ENCODE measurements at regions not wholly inside any gene's neighbourhood (a gene's known extent, or its start where the extent isn't known, plus 50 kb on each side); places are given as distances from the start of the nearest gene placed in this dataset.
"Not testable (repeated sequence)": the region's sequence is repeated elsewhere in the genome, so short reads cannot be mapped to it uniquely, and the experiment has no call there.

DNA sequence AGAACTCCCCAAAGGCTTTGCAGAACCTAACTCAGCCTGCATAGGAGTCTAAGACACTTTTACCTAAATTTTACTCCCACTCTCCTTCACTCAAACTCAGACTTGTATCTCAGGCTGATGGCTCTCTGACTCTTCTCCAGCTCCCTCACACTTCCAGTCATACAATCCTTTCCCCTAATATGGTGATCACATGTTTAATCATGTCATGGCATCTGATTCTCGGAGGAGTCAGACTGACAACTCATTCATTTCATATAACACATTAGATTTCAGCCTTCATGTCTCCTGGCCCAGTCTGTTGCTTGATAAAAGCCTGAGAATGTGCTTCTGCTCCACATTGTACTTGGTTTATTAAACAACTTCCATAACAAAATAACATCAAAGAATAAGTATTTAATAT lies 1503.9 kb upstream of the TENM4 start:
- H3K36me3 ChIP-seq (ENCODE audit: control insufficient read depth, insufficient read depth, low read length) = no peaks in the 10 kb centered on the region
- no peaks in the 10 kb centered on the region for H3K4me1 ChIP-seq (ENCODE audit: control insufficient read depth, insufficient read depth, low read length)
- H3K27me3 ChIP-seq (ENCODE audit: control insufficient read depth, insufficient read depth, low read length) = no peaks in the 10 kb centered on the region
- H3K9ac ChIP-seq (ENCODE audit: low read length) = no peak overlapping the region
- H3K4me3 ChIP-seq (ENCODE audit: low read length) = no peak overlapping the region
- no peaks in the 10 kb centered on the region for H3K9me3 ChIP-seq (ENCODE audit: control insufficient read depth, low read length)

GRCh38 chr11:80943226-80943625 lies 1502.4 kb upstream of the TENM4 start:
- Histone ChIP-seq H3K27me3 (ENCODE audit: control insufficient read depth, insufficient read depth, low read length) (no peaks in the 10 kb centered on the region), H3K4me3 (ENCODE audit: low read length) (no peak overlapping the region), H3K4me1 (ENCODE audit: control insufficient read depth, insufficient read depth, low read length) (no peaks in the 10 kb centered on the region), H3K9ac (ENCODE audit: low read length) (no peak overlapping the region), H3K36me3 (ENCODE audit: control insufficient read depth, insufficient read depth, low read length) (no peaks in the 10 kb centered on the region), H3K9me3 (ENCODE audit: control insufficient read depth, low read length) (no peaks in the 10 kb centered on the region)

DNA sequence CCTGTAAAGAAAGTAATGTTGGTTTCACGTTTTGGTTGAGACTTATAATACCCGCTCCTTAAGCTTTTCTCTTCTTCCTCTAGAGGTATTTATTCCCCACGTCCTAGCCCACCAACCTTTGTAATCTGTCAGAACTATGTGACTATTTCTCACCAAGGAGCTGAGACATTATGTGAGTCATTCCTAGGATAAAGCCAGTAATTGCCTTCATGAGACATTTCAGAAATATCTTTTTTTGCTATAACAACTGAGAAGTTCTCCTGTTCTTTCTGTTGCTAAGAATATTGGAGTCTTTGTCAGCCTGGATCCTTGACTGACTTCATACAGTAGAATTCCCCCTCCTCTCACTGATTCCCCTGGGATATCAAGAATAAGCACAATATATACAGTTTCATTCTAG lies 1497.0 kb upstream of the TENM4 start:
- no peaks in the 10 kb centered on the region for H3K27me3 ChIP-seq (ENCODE audit: control insufficient read depth, insufficient read depth, low read length)
- H3K4me3 ChIP-seq (ENCODE audit: low read length) = no peak overlapping the region
- no peaks in the 10 kb centered on the region for H3K9me3 ChIP-seq (ENCODE audit: control insufficient read depth, low read length)
- no peaks in the 10 kb centered on the region for H3K4me1 ChIP-seq (ENCODE audit: control insufficient read depth, insufficient read depth, low read length)
- H3K36me3 ChIP-seq (ENCODE audit: control insufficient read depth, insufficient read depth, low read length) = no peaks in the 10 kb centered on the region
- H3K9ac ChIP-seq (ENCODE audit: low read length) = no peak overlapping the region

DNA sequence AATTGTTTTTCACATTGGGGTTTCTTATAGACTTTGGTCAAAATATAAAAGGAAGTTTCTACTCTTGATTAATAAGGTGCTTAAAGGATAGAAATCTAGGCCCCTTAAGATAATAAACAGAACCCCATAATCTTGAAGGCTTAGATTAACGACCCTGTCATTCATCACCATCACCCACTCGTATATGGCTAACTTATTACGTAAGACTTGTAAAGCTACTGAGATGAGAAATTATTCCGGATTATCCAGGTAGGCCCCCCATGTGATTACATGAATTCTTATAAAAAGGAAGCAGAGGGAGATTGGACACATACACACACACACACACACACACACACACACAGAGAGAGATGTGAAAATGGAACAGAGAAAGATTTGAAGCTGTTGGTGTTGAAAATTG lies 1489.2 kb upstream of the TENM4 start:
- Histone ChIP-seq H3K36me3 (ENCODE audit: control insufficient read depth, insufficient read depth, low read length) (no peaks in the 10 kb centered on the region), H3K9me3 (ENCODE audit: control insufficient read depth, low read length) (no peaks in the 10 kb centered on the region), H3K9ac (ENCODE audit: low read length) (no peak overlapping the region)

GRCh38 chr11:80929031-80929805 lies 1488.4 kb upstream of the TENM4 start:
- no peaks in the 10 kb centered on the region for H3K4me1 ChIP-seq (ENCODE audit: control insufficient read depth, insufficient read depth, low read length)
- H3K27me3 ChIP-seq (ENCODE audit: control insufficient read depth, insufficient read depth, low read length) = no peaks in the 10 kb centered on the region
- no peaks in the 10 kb centered on the region for H3K9me3 ChIP-seq (ENCODE audit: control insufficient read depth, low read length)
- no peaks in the 10 kb centered on the region for H3K36me3 ChIP-seq (ENCODE audit: control insufficient read depth, insufficient read depth, low read length)
- H3K9ac ChIP-seq (ENCODE audit: low read length) = no peak overlapping the region
- H3K4me3 ChIP-seq (ENCODE audit: low read length) = no peak overlapping the region

More for the DNA sequence above, 1489.2 kb upstream of the TENM4 start:
- H3K4me1 ChIP-seq (ENCODE audit: control insufficient read depth, insufficient read depth, low read length) = no peaks in the 10 kb centered on the region
- H3K4me3 ChIP-seq (ENCODE audit: low read length) = no peak overlapping the region
- H3K27me3 ChIP-seq (ENCODE audit: control insufficient read depth, insufficient read depth, low read length) = no peaks in the 10 kb centered on the region

DNA sequence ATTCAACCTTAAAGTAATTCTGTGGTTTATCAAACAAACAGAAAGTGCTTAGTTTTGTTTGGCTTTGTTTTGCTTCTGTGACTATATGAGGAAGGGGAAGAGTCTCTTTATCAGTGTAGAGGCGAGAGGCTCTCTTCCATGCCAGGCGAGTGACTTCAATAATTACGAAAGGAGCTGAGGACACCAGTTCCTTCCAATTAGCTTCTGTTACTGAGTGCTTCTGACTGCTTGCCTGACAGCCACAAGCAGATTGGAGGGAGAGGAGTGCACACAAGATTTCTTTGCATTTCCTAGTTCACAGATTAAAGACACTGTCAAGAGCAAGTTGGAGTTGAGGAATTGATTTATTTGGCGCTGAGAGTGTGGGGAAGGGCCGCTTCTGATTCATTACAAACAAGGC lies 1484.5 kb upstream of the TENM4 start:
- Histone ChIP-seq H3K36me3 (ENCODE audit: control insufficient read depth, insufficient read depth, low read length) (no peaks in the 10 kb centered on the region), H3K4me1 (ENCODE audit: control insufficient read depth, insufficient read depth, low read length) (no peaks in the 10 kb centered on the region), H3K9ac (ENCODE audit: low read length) (no peak overlapping the region), H3K9me3 (ENCODE audit: control insufficient read depth, low read length) (no peaks in the 10 kb centered on the region), H3K4me3 (ENCODE audit: low read length) (no peak overlapping the region), H3K27me3 (ENCODE audit: control insufficient read depth, insufficient read depth, low read length) (no peaks in the 10 kb centered on the region)

DNA sequence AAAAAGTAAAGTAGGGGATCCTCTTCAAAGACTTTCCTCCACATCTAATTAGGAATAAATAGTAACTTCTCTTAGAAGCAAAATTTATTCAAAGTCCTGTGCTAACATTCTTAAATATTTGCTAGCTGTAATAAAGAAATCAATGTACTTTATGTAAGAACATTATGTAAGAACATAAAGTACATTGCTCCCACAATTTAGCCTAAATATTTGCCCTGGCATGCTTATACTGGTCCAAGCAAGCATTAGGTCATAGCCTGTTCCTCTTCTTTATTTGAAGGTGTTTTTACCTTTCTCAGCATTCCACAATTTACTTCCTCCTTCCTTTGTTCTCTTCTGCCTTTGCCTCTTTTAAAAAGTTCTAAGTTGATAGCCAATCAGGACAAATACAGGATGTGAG lies 1480.5 kb upstream of the TENM4 start:
- not testable (repeated sequence) for H3K9me3 ChIP-seq (ENCODE audit: control insufficient read depth, low read length); H3K36me3 ChIP-seq (ENCODE audit: control insufficient read depth, insufficient read depth, low read length); H3K4me1 ChIP-seq (ENCODE audit: control insufficient read depth, insufficient read depth, low read length); H3K27me3 ChIP-seq (ENCODE audit: control insufficient read depth, insufficient read depth, low read length); H3K9ac ChIP-seq (ENCODE audit: low read length); H3K4me3 ChIP-seq (ENCODE audit: low read length)

- Histone ChIP-seq H3K9me3 (ENCODE audit: control insufficient read depth, low read length) (no peaks in the 10 kb centered on the region), H3K27me3 (ENCODE audit: control insufficient read depth, insufficient read depth, low read length) (no peaks in the 10 kb centered on the region), H3K4me1 (ENCODE audit: control insufficient read depth, insufficient read depth, low read length) (no peaks in the 10 kb centered on the region), H3K36me3 (ENCODE audit: control insufficient read depth, insufficient read depth, low read length) (no peaks in the 10 kb centered on the region), H3K4me3 (ENCODE audit: low read length) (no peak overlapping the region), H3K9ac (ENCODE audit: low read length) (no peak overlapping the region)
Observed at GRCh38 chr11:80916173-80916798, 1475.5 kb upstream of the TENM4 start.

DNA sequence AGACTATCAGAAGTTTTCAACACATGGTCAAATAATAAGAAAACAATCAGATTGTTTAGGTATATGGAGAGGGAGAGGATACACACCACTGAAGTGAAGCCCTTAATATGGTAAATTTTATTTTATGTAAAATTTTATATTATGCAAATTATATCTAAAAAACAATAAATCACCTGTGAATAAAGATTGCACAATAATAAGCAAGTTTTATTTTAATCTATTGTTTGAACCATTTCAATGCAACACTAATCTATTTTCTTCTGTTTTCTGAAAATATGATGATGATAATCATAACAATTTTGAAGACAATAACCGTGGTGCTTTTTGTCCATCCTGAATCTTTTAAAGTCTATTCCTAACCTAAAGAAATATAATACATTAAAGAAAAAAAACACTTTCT lies 1473.5 kb upstream of the TENM4 start:
- no peaks in the 10 kb centered on the region for H3K4me1 ChIP-seq (ENCODE audit: control insufficient read depth, insufficient read depth, low read length)
- no peaks in the 10 kb centered on the region for H3K9me3 ChIP-seq (ENCODE audit: control insufficient read depth, low read length)
- no peak overlapping the region for H3K9ac ChIP-seq (ENCODE audit: low read length)
- no peak overlapping the region for H3K4me3 ChIP-seq (ENCODE audit: low read length)
- H3K36me3 ChIP-seq (ENCODE audit: control insufficient read depth, insufficient read depth, low read length) = no peaks in the 10 kb centered on the region
- no peaks in the 10 kb centered on the region for H3K27me3 ChIP-seq (ENCODE audit: control insufficient read depth, insufficient read depth, low read length)

DNA sequence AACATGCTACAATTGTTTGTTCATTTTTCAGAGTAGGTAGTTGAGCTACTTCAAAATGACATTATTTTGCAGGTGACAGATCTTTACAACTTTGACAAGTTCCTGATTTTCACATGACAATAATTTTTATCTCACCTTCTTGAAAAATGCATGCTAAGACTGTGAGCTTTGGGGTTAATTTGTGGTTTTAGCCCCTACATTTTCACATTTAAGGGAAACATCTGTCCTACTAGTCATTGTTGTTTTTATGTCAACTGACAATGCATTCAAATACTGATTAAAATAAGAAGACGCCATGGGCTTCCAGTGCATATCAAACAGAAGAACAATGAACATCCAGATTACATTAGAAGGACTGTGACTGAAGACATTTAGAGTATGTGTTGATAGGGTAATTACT lies 1470.8 kb upstream of the TENM4 start:
- Histone ChIP-seq H3K27me3 (ENCODE audit: control insufficient read depth, insufficient read depth, low read length) (no peaks in the 10 kb centered on the region), H3K4me1 (ENCODE audit: control insufficient read depth, insufficient read depth, low read length) (no peaks in the 10 kb centered on the region), H3K4me3 (ENCODE audit: low read length) (no peak overlapping the region), H3K9ac (ENCODE audit: low read length) (no peak overlapping the region), H3K9me3 (ENCODE audit: control insufficient read depth, low read length) (no peaks in the 10 kb centered on the region), H3K36me3 (ENCODE audit: control insufficient read depth, insufficient read depth, low read length) (no peaks in the 10 kb centered on the region)

DNA sequence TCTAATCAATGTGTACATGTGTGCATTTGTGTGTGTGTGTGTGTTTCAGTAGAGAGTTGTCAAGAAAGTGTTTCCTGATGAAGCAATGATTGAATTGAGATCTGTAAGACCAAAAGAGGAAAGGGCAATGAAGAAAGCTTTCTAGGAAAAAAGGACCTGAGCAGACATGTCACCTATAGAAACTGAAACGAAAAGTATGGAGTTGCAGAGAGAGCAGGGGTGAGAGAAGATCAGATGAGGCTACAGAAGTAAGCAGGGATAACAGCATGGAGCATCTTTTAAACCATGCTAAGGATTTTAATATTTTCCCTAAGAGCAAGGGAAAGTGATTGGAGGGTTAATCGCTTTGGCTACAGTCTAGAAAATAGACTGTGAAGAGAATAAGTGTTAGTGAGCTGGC lies 1459.4 kb upstream of the TENM4 start:
- Histone ChIP-seq H3K4me3 (ENCODE audit: low read length) (no peak overlapping the region), H3K36me3 (ENCODE audit: control insufficient read depth, insufficient read depth, low read length) (no peaks in the 10 kb centered on the region), H3K9me3 (ENCODE audit: control insufficient read depth, low read length) (no peaks in the 10 kb centered on the region), H3K27me3 (ENCODE audit: control insufficient read depth, insufficient read depth, low read length) (no peaks in the 10 kb centered on the region), H3K4me1 (ENCODE audit: control insufficient read depth, insufficient read depth, low read length) (no peaks in the 10 kb centered on the region), H3K9ac (ENCODE audit: low read length) (no peak overlapping the region)

GRCh38 chr11:80899381-80899780 lies 1458.6 kb upstream of the TENM4 start:
- Histone ChIP-seq H3K4me1 (ENCODE audit: control insufficient read depth, insufficient read depth, low read length) (no peaks in the 10 kb centered on the region), H3K27me3 (ENCODE audit: control insufficient read depth, insufficient read depth, low read length) (no peaks in the 10 kb centered on the region), H3K9me3 (ENCODE audit: control insufficient read depth, low read length) (no peaks in the 10 kb centered on the region), H3K4me3 (ENCODE audit: low read length) (no peak overlapping the region), H3K9ac (ENCODE audit: low read length) (no peak overlapping the region), H3K36me3 (ENCODE audit: control insufficient read depth, insufficient read depth, low read length) (no peaks in the 10 kb centered on the region)
